IMR-90 (cell line): ENCODE measurements at regions not wholly inside any gene's neighbourhood (a gene's known extent, or its start where the extent isn't known, plus 50 kb on each side); places are given as distances from the start of the nearest gene placed in this dataset.

Experiments
- ATAC-seq: fragments of 200-7000 bp; cut with Tn5 transposase; 2 replicates; pipeline ENCODE4 v1.9.1; 2020; ENCODE audit warnings: low read depth, mild to moderate bottlenecking, moderate library complexity
- BruUV-seq: library from RNA; stranded (reverse); fragments of 400-500 nt; replicated peaks from 2 replicates; lab custom pipeline; 2021; lab: Mats Ljungman, UMichigan
- CTCF ChIA-PET: fragments of 300-600 bp; formaldehyde crosslinking; extraction: SDS; loops from one replicate; lab custom pipeline; 2021; ENCODE audit warnings: antibody characterized with exemption; lab: Yijun Ruan, JAX
- POLR2A ChIA-PET: fragments of 300-600 bp; sonication (Branson Sonifier 250); formaldehyde crosslinking; loops from one replicate; lab custom pipeline; 2022; ENCODE audit warnings: antibody characterized with exemption; ENCODE audit not compliant: unreplicated experiment; lab: Charles Lee
- DNase-seq: peaks from one replicate; pipeline ENCODE4 v3.0.0; 2013
- H2AFZ ChIP-seq: replicated peaks from 2 replicates; pipeline ENCODE3; 2013; ENCODE audit warnings: low read length, mild to moderate bottlenecking; ENCODE audit not compliant: poor library complexity
- H2AK5ac ChIP-seq: 2 replicates; pipeline ENCODE4 v1.6.1; 2013; ENCODE audit warnings: low read depth, low read length, inconsistent platforms
- H2AK9ac ChIP-seq: replicated peaks from 2 replicates; pipeline ENCODE3; 2013; ENCODE audit warnings: mild to moderate bottlenecking, low read depth, low read length, moderate library complexity; ENCODE audit not compliant: poor library complexity
- H2BK120ac ChIP-seq: 2 replicates; pipeline ENCODE4 v1.6.1; 2013; ENCODE audit warnings: low read depth, low read length, inconsistent platforms
- H2BK15ac ChIP-seq: 3 replicates; pipeline ENCODE4 v1.6.1; 2013; ENCODE audit warnings: low read depth, low read length, inconsistent platforms
- H2BK20ac ChIP-seq: 2 replicates; pipeline ENCODE4 v1.6.1; 2013; ENCODE audit warnings: low read depth, mild to moderate bottlenecking, inconsistent platforms, low read length, moderate library complexity
- H2BK5ac ChIP-seq: 2 replicates; pipeline ENCODE4 v1.6.1; 2013; ENCODE audit warnings: mild to moderate bottlenecking, low read depth, low read length, inconsistent platforms; ENCODE audit not compliant: poor library complexity, severe bottlenecking
- H3K14ac ChIP-seq: replicated peaks from 2 replicates; pipeline ENCODE4 v1.6.1; 2013; ENCODE audit warnings: low read depth, low read length, inconsistent platforms
- H3K18ac ChIP-seq: 2 replicates; pipeline ENCODE4 v1.6.1; 2013; ENCODE audit warnings: low read depth, low read length, control low read depth
- H3K23ac ChIP-seq: 2 replicates; pipeline ENCODE4 v1.6.1; 2013; ENCODE audit warnings: low read depth, low read length, inconsistent platforms
- H3K27ac ChIP-seq: 2 replicates; pipeline ENCODE4 v1.5.1; 2013; ENCODE audit warnings: mild to moderate bottlenecking, control low read depth, low read length; ENCODE audit not compliant: insufficient read depth
- H3K27me3 ChIP-seq: 2 replicates; pipeline ENCODE4 v1.6.1; 2013; ENCODE audit warnings: low read length; ENCODE audit not compliant: control insufficient read depth, insufficient read depth
- H3K36me3 ChIP-seq: 2 replicates; pipeline ENCODE4 v1.6.1; 2013; ENCODE audit warnings: low read length, mixed read lengths; ENCODE audit not compliant: control insufficient read depth, insufficient read depth
- H3K4ac ChIP-seq: 2 replicates; pipeline ENCODE4 v1.6.1; 2013; ENCODE audit warnings: low read depth, low read length, inconsistent platforms
- H3K4me1 ChIP-seq: 2 replicates; pipeline ENCODE4 v1.6.1; 2013; ENCODE audit warnings: low read length, mixed read lengths; ENCODE audit not compliant: control insufficient read depth, insufficient read depth
- H3K4me2 ChIP-seq: 2 replicates; pipeline ENCODE4 v1.6.1; 2013; ENCODE audit warnings: low read depth, mild to moderate bottlenecking, control low read depth, low read length, moderate library complexity
- H3K4me3 ChIP-seq: 2 replicates; pipeline ENCODE4 v1.5.1; 2013; ENCODE audit warnings: low read depth, mild to moderate bottlenecking, control low read depth, low read length, moderate library complexity; ENCODE audit not compliant: insufficient read depth
- H3K56ac ChIP-seq: 2 replicates; pipeline ENCODE4 v1.6.1; 2013; ENCODE audit warnings: low read length, inconsistent platforms; ENCODE audit not compliant: insufficient read depth; ENCODE audit errors: extremely low read depth
- H3K79me1 ChIP-seq, 2 experiments: 2 replicates each; pipeline ENCODE4 v1.6.1; 2013; ENCODE audit warnings: low read length in 2 of 2, inconsistent platforms in 1 of 2, low read depth in 1 of 2
- H3K9ac ChIP-seq: 2 replicates; pipeline ENCODE4 v1.6.1; 2013; ENCODE audit warnings: low read depth, low read length, control low read depth
- H3K9me1 ChIP-seq: 2 replicates; pipeline ENCODE4 v1.6.1; 2013; ENCODE audit warnings: low read length, inconsistent platforms; ENCODE audit not compliant: insufficient read depth
- H3K9me3 ChIP-seq: 2 replicates; pipeline ENCODE4 v1.6.1; 2013; ENCODE audit warnings: low read length; ENCODE audit not compliant: control insufficient read depth, insufficient read depth
- H4K20me1 ChIP-seq: 2 replicates; pipeline ENCODE4 v1.6.1; 2013; ENCODE audit warnings: low read length, inconsistent platforms; ENCODE audit not compliant: insufficient read depth
- H4K5ac ChIP-seq: 2 replicates; pipeline ENCODE4 v1.6.1; 2013; ENCODE audit warnings: mild to moderate bottlenecking, low read depth, low read length, control low read depth
- H4K8ac ChIP-seq, 2 experiments: 2 replicates each; pipeline ENCODE4 v1.6.1; 2013; ENCODE audit warnings: low read depth in 2 of 2, low read length in 2 of 2, control low read depth in 1 of 2, inconsistent platforms in 1 of 2
- H4K91ac ChIP-seq: 2 replicates; pipeline ENCODE4 v1.6.1; 2013; ENCODE audit warnings: low read depth, low read length, inconsistent platforms; ENCODE audit not compliant: insufficient read depth
- CEBPB ChIP-seq: IDR thresholded peaks from 2 replicates; pipeline ENCODE4 v1.6.1; 2012; ENCODE audit warnings: low read depth, low read length, improper control_type of control experiment
- ELK1 ChIP-seq: fragments of 150-350 bp; IDR thresholded peaks from 2 replicates; pipeline ENCODE4 v1.6.1; 2016; ENCODE audit warnings: low read depth, mild to moderate bottlenecking, low read length, moderate library complexity, borderline replicate concordance
- POLR2A ChIP-seq: IDR thresholded peaks from 2 replicates; pipeline ENCODE4 v1.6.1; 2012; ENCODE audit warnings: mild to moderate bottlenecking, low read depth, low read length
- WGBS, 2 experiments: methylation state at CpG; one replicate each; pipeline versions ENCODE4 v1.1.5 to v1.1.7; 2013; ENCODE audit warnings: missing lambda C conversion rate in 2 of 2; ENCODE audit not compliant: insufficient read length in 1 of 2; ENCODE audit errors: extremely low coverage in 2 of 2; 5-methylcytosine and 5-hydroxymethylcytosine counted together
- dilution Hi-C: fragments of 300-500 bp; cut with HindIII; formaldehyde crosslinking; loops from one replicate; pipeline ENCODE4 v1.14.3; 2018; ENCODE audit warnings: low sequenced_read_pairs; ENCODE audit not compliant: unreplicated experiment
- in situ Hi-C: fragments of 300-500 bp; cut with MboI; formaldehyde crosslinking; loops from 3 replicates; pipeline ENCODE4 v1.14.3; 2019; ENCODE audit warnings: low sequenced_read_pairs, inconsistent platforms, mixed read lengths
- intact Hi-C: fragments of 100-400 bp; cut with micrococcal nuclease; formaldehyde crosslinking; loops from 2 replicates; pipeline ENCODE4 v1.10.0; 2022

GRCh38 chr18:30512872-30513271 lies 529.7 kb downstream of the DSC3 start:
- DNase-seq (no peak), ATAC-seq (no peak)
- Histone ChIP-seq H4K91ac (no peak overlapping the region), H3K9ac (no peak overlapping the region), H3K4me2 (no peak overlapping the region), H3K14ac (no peak overlapping the region), H2BK5ac (no peak overlapping the region), H2AFZ (no peak overlapping the region), H3K23ac (no peak overlapping the region), H4K5ac (no peak overlapping the region), H3K9me1 (no peaks in the 10 kb centered on the region), H3K36me3 (no peaks in the 10 kb centered on the region), H3K79me1 (no peaks in the 10 kb centered on the region), H2AK9ac (no peak overlapping the region), H4K20me1 (no peaks in the 10 kb centered on the region), H3K4ac (no peak overlapping the region), H3K27me3 (no peaks in the 10 kb centered on the region), H2BK20ac (no peak overlapping the region), H4K8ac (no peak overlapping the region), H2AK5ac (no peak overlapping the region), H3K56ac (no peak overlapping the region), H3K4me1 (no peaks in the 10 kb centered on the region), H3K18ac (no peak overlapping the region), H2BK120ac (no peak overlapping the region), H3K9me3 (peaks cover 8% of the 10 kb centered on the region), H3K27ac (no peak overlapping the region), H2BK15ac (no peak overlapping the region), H3K4me3 (no peak overlapping the region)
- 33% methylated on average over 1 of the region's 4 CpGs; no CpG with 5 or more reads in 1 of the 2 experiments for WGBS, 2 experiments
- dilution Hi-C loops (no loop called here), in situ Hi-C loops (no loop called here), intact Hi-C loops (no loop called here)
- BruUV-seq: no TSS peak
- no peak for TF ChIP-seq POLR2A
- TF ChIP-seq CEBPB: no peak
- TF ChIP-seq ELK1: no peak
- CTCF ChIA-PET: no interaction called here
- POLR2A ChIA-PET: no interaction called here
